ENCODE measurements at regions not wholly inside any gene's neighbourhood (a gene's known extent, or its start where the extent isn't known, plus 50 kb on each side); places are given as distances from the start of the nearest gene placed in this dataset.
"Not testable (repeated sequence)": the region's sequence is repeated elsewhere in the genome, so short reads cannot be mapped to it uniquely, and the experiment has no call there.

DNA sequence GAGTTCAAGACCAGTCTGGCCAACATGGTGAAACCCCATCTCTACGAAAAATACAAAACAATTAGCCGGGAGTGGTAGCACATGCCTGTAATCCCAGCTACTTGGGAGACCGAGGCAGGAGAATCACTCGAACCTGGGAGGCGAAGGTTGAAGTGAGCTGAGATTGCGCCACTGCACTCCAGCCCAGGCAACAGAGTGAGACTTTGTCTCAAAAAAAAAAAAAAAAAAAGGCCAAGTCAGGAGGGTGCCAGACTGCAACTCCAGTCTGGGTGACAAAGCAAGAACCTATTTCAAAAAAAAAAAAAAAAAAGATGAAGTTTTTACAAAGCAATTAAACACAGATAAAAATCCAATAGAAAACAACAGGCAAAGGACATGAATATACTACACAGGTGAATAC lies 59.1 kb upstream of the NOTCH2NLA start:
- not testable (repeated sequence) for TF ChIP-seq EZH2 (IDR thresholded peaks at IDR 0.05; ENCODE audit: low read depth, unreplicated experiment); POLR2AphosphoS5 (IDR thresholded peaks at IDR 0.05; ENCODE audit: low read depth)
- TF ChIP-seq, protein P1, sequence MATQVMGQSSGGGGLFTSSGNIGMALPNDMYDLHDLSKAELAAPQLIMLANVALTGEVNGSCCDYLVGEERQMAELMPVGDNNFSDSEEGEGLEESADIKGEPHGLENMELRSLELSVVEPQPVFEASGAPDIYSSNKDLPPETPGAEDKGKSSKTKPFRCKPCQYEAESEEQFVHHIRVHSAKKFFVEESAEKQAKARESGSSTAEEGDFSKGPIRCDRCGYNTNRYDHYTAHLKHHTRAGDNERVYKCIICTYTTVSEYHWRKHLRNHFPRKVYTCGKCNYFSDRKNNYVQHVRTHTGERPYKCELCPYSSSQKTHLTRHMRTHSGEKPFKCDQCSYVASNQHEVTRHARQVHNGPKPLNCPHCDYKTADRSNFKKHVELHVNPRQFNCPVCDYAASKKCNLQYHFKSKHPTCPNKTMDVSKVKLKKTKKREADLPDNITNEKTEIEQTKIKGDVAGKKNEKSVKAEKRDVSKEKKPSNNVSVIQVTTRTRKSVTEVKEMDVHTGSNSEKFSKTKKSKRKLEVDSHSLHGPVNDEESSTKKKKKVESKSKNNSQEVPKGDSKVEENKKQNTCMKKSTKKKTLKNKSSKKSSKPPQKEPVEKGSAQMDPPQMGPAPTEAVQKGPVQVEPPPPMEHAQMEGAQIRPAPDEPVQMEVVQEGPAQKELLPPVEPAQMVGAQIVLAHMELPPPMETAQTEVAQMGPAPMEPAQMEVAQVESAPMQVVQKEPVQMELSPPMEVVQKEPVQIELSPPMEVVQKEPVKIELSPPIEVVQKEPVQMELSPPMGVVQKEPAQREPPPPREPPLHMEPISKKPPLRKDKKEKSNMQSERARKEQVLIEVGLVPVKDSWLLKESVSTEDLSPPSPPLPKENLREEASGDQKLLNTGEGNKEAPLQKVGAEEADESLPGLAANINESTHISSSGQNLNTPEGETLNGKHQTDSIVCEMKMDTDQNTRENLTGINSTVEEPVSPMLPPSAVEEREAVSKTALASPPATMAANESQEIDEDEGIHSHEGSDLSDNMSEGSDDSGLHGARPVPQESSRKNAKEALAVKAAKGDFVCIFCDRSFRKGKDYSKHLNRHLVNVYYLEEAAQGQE (IDR thresholded peaks at IDR 0.05; ENCODE audit: unreplicated experiment), result not testable (repeated sequence)
- TF ChIP-seq, protein P2, sequence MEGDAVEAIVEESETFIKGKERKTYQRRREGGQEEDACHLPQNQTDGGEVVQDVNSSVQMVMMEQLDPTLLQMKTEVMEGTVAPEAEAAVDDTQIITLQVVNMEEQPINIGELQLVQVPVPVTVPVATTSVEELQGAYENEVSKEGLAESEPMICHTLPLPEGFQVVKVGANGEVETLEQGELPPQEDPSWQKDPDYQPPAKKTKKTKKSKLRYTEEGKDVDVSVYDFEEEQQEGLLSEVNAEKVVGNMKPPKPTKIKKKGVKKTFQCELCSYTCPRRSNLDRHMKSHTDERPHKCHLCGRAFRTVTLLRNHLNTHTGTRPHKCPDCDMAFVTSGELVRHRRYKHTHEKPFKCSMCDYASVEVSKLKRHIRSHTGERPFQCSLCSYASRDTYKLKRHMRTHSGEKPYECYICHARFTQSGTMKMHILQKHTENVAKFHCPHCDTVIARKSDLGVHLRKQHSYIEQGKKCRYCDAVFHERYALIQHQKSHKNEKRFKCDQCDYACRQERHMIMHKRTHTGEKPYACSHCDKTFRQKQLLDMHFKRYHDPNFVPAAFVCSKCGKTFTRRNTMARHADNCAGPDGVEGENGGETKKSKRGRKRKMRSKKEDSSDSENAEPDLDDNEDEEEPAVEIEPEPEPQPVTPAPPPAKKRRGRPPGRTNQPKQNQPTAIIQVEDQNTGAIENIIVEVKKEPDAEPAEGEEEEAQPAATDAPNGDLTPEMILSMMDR (conservative IDR thresholded peaks at IDR 0.05; ENCODE audit: low read depth in 2 of 2), result not testable (repeated sequence)
